ENCODE measurements at regions not wholly inside any gene's neighbourhood (a gene's known extent, or its start where the extent isn't known, plus 50 kb on each side); places are given as distances from the start of the nearest gene placed in this dataset.

DNA sequence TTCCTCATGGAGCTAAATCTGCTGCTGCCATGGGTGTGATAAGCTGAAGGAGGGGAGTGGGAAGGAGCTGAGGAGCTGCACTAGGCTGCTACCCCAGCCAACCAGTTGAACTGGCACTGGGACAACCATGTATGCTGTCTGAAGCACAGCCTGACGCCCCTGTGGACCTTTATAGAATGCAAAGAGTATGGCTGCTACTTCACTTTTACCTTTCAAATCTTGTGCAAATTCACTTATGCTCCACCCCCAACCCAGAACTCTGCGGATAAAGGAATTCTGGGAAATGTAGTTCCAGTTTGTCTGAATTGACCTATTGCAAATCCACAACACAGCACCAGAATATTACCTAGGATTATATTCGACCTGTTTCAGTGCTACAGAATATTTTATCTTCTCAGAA, 217.4 kb upstream of the SLC35B3 start:
- Histone ChIP-seq H2AK5ac (ENCODE audit: insufficient read length, low read length) (no peak overlapping the region), H3K27me3 (ENCODE audit: insufficient read depth, low read length) (no peaks in the 10 kb centered on the region), H3K23ac (ENCODE audit: insufficient read length, low read depth, low read length) (no peak overlapping the region), H3T11ph (ENCODE audit: low read length) (no peak overlapping the region), H3K23me2 (ENCODE audit: insufficient read length, low read depth, low read length, poor library complexity, severe bottlenecking) (no peaks in the 10 kb centered on the region), H2BK12ac (ENCODE audit: insufficient read length, low read depth, low read length) (no peak overlapping the region), H3K79me2 (ENCODE audit: insufficient read depth, low read length) (no peaks in the 10 kb centered on the region), H2AFZ (ENCODE audit: low read length) (peak overlapping the region; percentile 90), H3K9ac (ENCODE audit: extremely low read depth, insufficient read length, low read length) (no peak overlapping the region), H3K9me3 (ENCODE audit: control insufficient read depth, low read depth, low read length) (no peaks in the 10 kb centered on the region), H3K14ac (ENCODE audit: insufficient read depth, low read length) (no peak overlapping the region), H4K8ac (replicated peaks; ENCODE audit: insufficient read length, low read depth, low read length) (no peak overlapping the region), H2BK5ac (ENCODE audit: insufficient read length, low read length) (no peak overlapping the region), H4K20me1 (ENCODE audit: control insufficient read depth, insufficient read depth, insufficient read length) (no peaks in the 10 kb centered on the region), H2BK15ac (ENCODE audit: low read depth, low read length) (no peak overlapping the region), H3K56ac (ENCODE audit: insufficient read length, low read depth, low read length) (no peak overlapping the region), H3K4me1 (ENCODE audit: insufficient read depth, low read length) (no peaks in the 10 kb centered on the region), H3K27ac (ENCODE audit: insufficient read length, low read depth, low read length) (no peak overlapping the region), H4K91ac (ENCODE audit: insufficient read length, low read depth, low read length) (no peak overlapping the region), H3K4me2 (ENCODE audit: insufficient read depth, insufficient read length, low read length) (no peak overlapping the region), H3K4ac (ENCODE audit: low read depth, low read length) (no peak overlapping the region), H3K18ac (ENCODE audit: insufficient read length, low read depth, low read length) (no peak overlapping the region), H2BK20ac (ENCODE audit: low read depth, low read length, poor library complexity, severe bottlenecking) (no peak overlapping the region), H2BK120ac (ENCODE audit: low read depth, low read length, poor library complexity, severe bottlenecking) (no peak overlapping the region), H3K79me1 (ENCODE audit: insufficient read depth, low read depth, low read length, poor library complexity, severe bottlenecking) (no peaks in the 10 kb centered on the region), H4K5ac (ENCODE audit: insufficient read length, low read depth, low read length) (no peak overlapping the region)
- no peaks in the 10 kb centered on the region; the same call in 1 of the 2 replicates for H3K27me3 Mint-ChIP-seq (ENCODE audit: low read depth)
- H3K36me3 Mint-ChIP-seq (ENCODE audit: insufficient read depth in 1 of 3, low read depth in 3 of 3) = no peaks in the 10 kb centered on the region
- no peak overlapping the region for H3K4me3 Mint-ChIP-seq
- H3K27ac Mint-ChIP-seq = no peak overlapping the region
- peak; percentile 28 for DNase-seq
- TF ChIP-seq, protein P1, sequence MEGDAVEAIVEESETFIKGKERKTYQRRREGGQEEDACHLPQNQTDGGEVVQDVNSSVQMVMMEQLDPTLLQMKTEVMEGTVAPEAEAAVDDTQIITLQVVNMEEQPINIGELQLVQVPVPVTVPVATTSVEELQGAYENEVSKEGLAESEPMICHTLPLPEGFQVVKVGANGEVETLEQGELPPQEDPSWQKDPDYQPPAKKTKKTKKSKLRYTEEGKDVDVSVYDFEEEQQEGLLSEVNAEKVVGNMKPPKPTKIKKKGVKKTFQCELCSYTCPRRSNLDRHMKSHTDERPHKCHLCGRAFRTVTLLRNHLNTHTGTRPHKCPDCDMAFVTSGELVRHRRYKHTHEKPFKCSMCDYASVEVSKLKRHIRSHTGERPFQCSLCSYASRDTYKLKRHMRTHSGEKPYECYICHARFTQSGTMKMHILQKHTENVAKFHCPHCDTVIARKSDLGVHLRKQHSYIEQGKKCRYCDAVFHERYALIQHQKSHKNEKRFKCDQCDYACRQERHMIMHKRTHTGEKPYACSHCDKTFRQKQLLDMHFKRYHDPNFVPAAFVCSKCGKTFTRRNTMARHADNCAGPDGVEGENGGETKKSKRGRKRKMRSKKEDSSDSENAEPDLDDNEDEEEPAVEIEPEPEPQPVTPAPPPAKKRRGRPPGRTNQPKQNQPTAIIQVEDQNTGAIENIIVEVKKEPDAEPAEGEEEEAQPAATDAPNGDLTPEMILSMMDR (conservative IDR thresholded peaks at IDR 0.05) = no peak
- WGBS (ENCODE audit: extremely low coverage, insufficient read length, low lambda C conversion rate) = no CpG with 5 or more reads among the region's 3 CpGs
- H3K9me3 Mint-ChIP-seq = no peaks in the 10 kb centered on the region
- 0 out of 4 replicates have a peak, but pooled peaks cover 0 to 2% of the 10 kb centered on the region in 2 experiments for H3K4me1 Mint-ChIP-seq

All from H9 (cell line).